A549 (cell line): ENCODE measurements at regions not wholly inside any gene's neighbourhood (a gene's known extent, or its start where the extent isn't known, plus 50 kb on each side); places are given as distances from the start of the nearest gene placed in this dataset.
"Not testable (repeated sequence)": the region's sequence is repeated elsewhere in the genome, so short reads cannot be mapped to it uniquely, and the experiment has no call there.

Experiments
- ATAC-seq, 2 experiments: fragments of 200-7000 bp in 1 of 2; fragments of >200 bp in 1 of 2; cut with Nextera tagmentation in 1 of 2; cut with Tn5 transposase in 1 of 2; 3 replicates each; pipeline versions ENCODE4 v1.8.0 to v1.9.1; 2018 to 2020; ENCODE audit warnings: mild to moderate bottlenecking in 1 of 2, moderate library complexity in 1 of 2
- CTCF ChIA-PET: fragments of 300-600 bp; sonication (Branson Sonifier 250); formaldehyde crosslinking; extraction: SDS; loops from one replicate; lab custom pipeline; 2021; ENCODE audit warnings: antibody characterized with exemption, inconsistent platforms; lab: Yijun Ruan, JAX
- POLR2A ChIA-PET: fragments of 350-600 bp; formaldehyde crosslinking; extraction: SDS; loops from one replicate; lab custom pipeline; 2021; ENCODE audit warnings: antibody characterized with exemption, inconsistent platforms; lab: Yijun Ruan, JAX
- DNase-seq, 2 experiments: peaks; one replicate each; pipeline versions ENCODE4 v3.0.0 to v3.0.0-alpha.2; 2011 to 2016; ENCODE audit warnings: low read depth in 1 of 2, low spot score in 1 of 2
- FAIRE-seq: peaks from 2 replicates; lab custom pipeline; 2011; peaks lifted over from hg19 to GRCh38; lab: Jason Lieb, UNC
- H3K27ac ChIP-seq, 2 experiments: fragments of >200 bp; sonication (Bioruptor Twin); formaldehyde crosslinking; 3 replicates each; pipeline ENCODE4 v1.5.1; 2016 to 2017
- H3K4me1 ChIP-seq: fragments of >200 bp; sonication (Bioruptor Twin); formaldehyde crosslinking; 3 replicates; pipeline ENCODE4 v1.6.1; 2016
- H3K4me2 ChIP-seq: fragments of >200 bp; sonication (Bioruptor Twin); formaldehyde crosslinking; 3 replicates; pipeline ENCODE4 v1.6.1; 2016
- H3K4me3 ChIP-seq: fragments of >200 bp; sonication (Bioruptor Twin); formaldehyde crosslinking; 3 replicates; pipeline ENCODE4 v1.5.1; 2016
- H3K9me3 ChIP-seq: fragments of >200 bp; sonication (Bioruptor Twin); formaldehyde crosslinking; 3 replicates; pipeline ENCODE4 v1.6.1; 2016
- BHLHE40 ChIP-seq: IDR thresholded peaks from 2 replicates; pipeline ENCODE4 v1.6.1; 2012; ENCODE audit warnings: low read depth, low read length, inconsistent platforms
- CBX2 ChIP-seq: fragments of 200-600 bp; sonication (generic); IDR thresholded peaks from 2 replicates; pipeline ENCODE4 v1.6.1; 2016; ENCODE audit warnings: low read depth, mild to moderate bottlenecking, borderline replicate concordance
- EHF ChIP-seq: fragments of 250-450 bp; sonication (Bioruptor Pico); IDR thresholded peaks from 2 replicates; pipeline ENCODE4 v1.5.0; 2020; ENCODE audit warnings: mild to moderate bottlenecking
- EHMT2 ChIP-seq: fragments of 200-600 bp; sonication (generic); IDR thresholded peaks from 2 replicates; pipeline ENCODE4 v1.6.1; 2016; ENCODE audit warnings: antibody characterized with exemption, low read depth, mild to moderate bottlenecking, moderate library complexity
- ESRRA ChIP-seq: fragments of 150-350 bp; IDR thresholded peaks from 2 replicates; pipeline ENCODE4 v1.6.1; 2014; ENCODE audit warnings: mild to moderate bottlenecking, low read length, borderline replicate concordance
- FOSL2 ChIP-seq, 2 experiments: fragments of 450-650 bp in 1 of 2; fragments of >200 bp in 1 of 2; sonication (Bioruptor Twin) in 1 of 2; formaldehyde crosslinking; IDR thresholded peaks; 2 replicates each; pipeline versions ENCODE4 v1.5.0 to v1.6.1; 2016 to 2020; ENCODE audit warnings: mild to moderate bottlenecking in 1 of 2, moderate library complexity in 1 of 2
- FOXS1 ChIP-seq: fragments of 250-450 bp; sonication (Bioruptor Pico); IDR thresholded peaks from 2 replicates; pipeline ENCODE4 v1.5.0; 2020; ENCODE audit warnings: mild to moderate bottlenecking, moderate library complexity
- GATA3 ChIP-seq: IDR thresholded peaks from 2 replicates; pipeline ENCODE4 v1.6.1; 2012; ENCODE audit warnings: borderline replicate concordance
- HDAC2 ChIP-seq: fragments of 200-600 bp; sonication (generic); IDR thresholded peaks from 2 replicates; pipeline ENCODE4 v1.6.1; 2016
- HEYL ChIP-seq: fragments of 250-450 bp; sonication (Bioruptor Pico); IDR thresholded peaks from 2 replicates; pipeline ENCODE4 v1.8.0; 2021; ENCODE audit warnings: mild to moderate bottlenecking, moderate library complexity
- JUN ChIP-seq, 2 experiments: fragments of >200 bp; sonication (Bioruptor Twin); formaldehyde crosslinking; IDR thresholded peaks; 2 replicates in 1 of 2; 3 replicates in 1 of 2; pipeline ENCODE4 v1.6.1; 2016 to 2017
- JUNB ChIP-seq: fragments of >200 bp; sonication (Bioruptor Twin); formaldehyde crosslinking; IDR thresholded peaks from 2 replicates; pipeline ENCODE4 v1.6.1; 2016
- KDM1A ChIP-seq: fragments of 200-600 bp; sonication (generic); IDR thresholded peaks from 2 replicates; pipeline ENCODE4 v1.6.1; 2016; ENCODE audit warnings: low read depth, mild to moderate bottlenecking
- MAFK ChIP-seq: fragments of 450-650 bp; IDR thresholded peaks from 2 replicates; pipeline ENCODE4 v1.6.1; 2014; ENCODE audit not compliant: partially characterized antibody
- NPAS2 ChIP-seq: fragments of 250-450 bp; sonication (Bioruptor Pico); IDR thresholded peaks from 2 replicates; pipeline ENCODE4 v1.8.0; 2022; ENCODE audit warnings: mild to moderate bottlenecking, moderate library complexity, borderline replicate concordance
- NR3C1 ChIP-seq: fragments of >200 bp; sonication (Bioruptor Twin); formaldehyde crosslinking; IDR thresholded peaks from 3 replicates; pipeline ENCODE4 v1.6.1; 2017
- PHF8 ChIP-seq: fragments of 200-600 bp; sonication (generic); IDR thresholded peaks from 2 replicates; pipeline ENCODE4 v1.6.1; 2016; ENCODE audit warnings: low read depth, mild to moderate bottlenecking, antibody characterized with exemption, moderate library complexity, borderline replicate concordance
- POLR2A ChIP-seq: IDR thresholded peaks from 2 replicates; pipeline ENCODE4 v1.6.1; 2012; ENCODE audit warnings: mild to moderate bottlenecking, low read length
- RAD21 ChIP-seq, 2 experiments: fragments of >200 bp in 1 of 2; sonication (Bioruptor Twin) in 1 of 2; formaldehyde crosslinking in 1 of 2; IDR thresholded peaks in 1 of 2; conservative IDR thresholded peaks in 1 of 2; 2 replicates in 1 of 2; 3 replicates in 1 of 2; pipeline ENCODE4 v1.6.1; 2012 to 2018; ENCODE audit warnings: inconsistent platforms in 1 of 2
- RARB ChIP-seq: fragments of 250-450 bp; sonication (Bioruptor Pico); IDR thresholded peaks from 2 replicates; pipeline ENCODE4 v1.8.0; 2021; ENCODE audit warnings: mild to moderate bottlenecking, moderate library complexity
- RCOR1 ChIP-seq: fragments of 150-350 bp; IDR thresholded peaks from 2 replicates; pipeline ENCODE4 v1.6.1; 2014; ENCODE audit warnings: antibody characterized with exemption, low read length, low read depth
- TFCP2L1 ChIP-seq: fragments of 250-450 bp; sonication (Bioruptor Pico); IDR thresholded peaks from 2 replicates; pipeline ENCODE4 v1.5.0; 2021; ENCODE audit warnings: mild to moderate bottlenecking
- ZSCAN20 ChIP-seq: fragments of 250-450 bp; sonication (Bioruptor Pico); IDR thresholded peaks from 2 replicates; pipeline ENCODE4 v1.8.0; 2022; ENCODE audit warnings: mild to moderate bottlenecking, moderate library complexity
- WGBS: methylation state at CpG from one replicate; pipeline ENCODE4 v1.1.6; 2017; ENCODE audit errors: missing lambda C conversion rate; 5-methylcytosine and 5-hydroxymethylcytosine counted together
- TF ChIP-seq, protein P1 (sequence below): fragments of 250-450 bp; sonication (Bioruptor Pico); IDR thresholded peaks from 2 replicates; pipeline ENCODE4 v1.5.0; 2021; ENCODE audit warnings: mild to moderate bottlenecking, moderate library complexity, borderline replicate concordance
- TF ChIP-seq, protein P2 (sequence below): IDR thresholded peaks from 2 replicates; pipeline ENCODE4 v1.6.1; 2012
- TF ChIP-seq, protein P3 (sequence below): fragments of 450-650 bp; IDR thresholded peaks from 2 replicates; pipeline ENCODE4 v1.6.1; 2014; ENCODE audit warnings: antibody characterized with exemption
- TF ChIP-seq, protein P4 (sequence below): fragments of >200 bp; sonication (Bioruptor Twin); formaldehyde crosslinking; IDR thresholded peaks from 2 replicates; pipeline ENCODE4 v1.6.1; 2016

DNA sequence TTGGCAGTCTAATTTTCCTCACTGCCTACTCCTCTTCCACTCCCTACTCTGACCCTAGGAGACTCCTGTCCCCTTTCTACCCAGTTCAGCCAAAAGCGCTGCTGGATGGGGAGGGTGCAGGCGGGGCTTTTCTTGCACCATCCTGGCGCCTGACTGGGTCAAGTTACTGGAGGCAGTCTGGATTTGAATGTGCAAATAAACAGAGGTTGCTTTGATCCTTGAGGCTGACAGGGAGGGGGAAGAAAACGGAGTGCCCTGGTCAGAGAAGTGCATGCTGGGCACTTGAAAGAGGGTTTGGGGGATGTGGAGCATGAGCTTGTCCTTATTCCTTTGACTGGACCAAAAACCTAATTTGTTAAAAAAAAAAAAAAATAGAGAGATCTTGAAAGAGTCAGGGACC lies 76.8 kb upstream of the SOX13 start:
- ATAC-seq (peak in 1 of 2 experiments; percentile 26; a peak in 1 of 6 replicates), DNase-seq (peak in 1 of 2 experiments; percentile 14), FAIRE-seq (no peak)
- Histone ChIP-seq H3K4me1 (peaks cover 11% of the 10 kb centered on the region; the same call in 2 of the 3 replicates), H3K27ac (peak overlapping the region in 1 of 2 experiments; percentile 38; a peak in 1 of 6 replicates), H3K4me3 (no peak overlapping the region), H3K4me2 (no peak overlapping the region; the same call in 2 of the 3 replicates), H3K9me3 (no peaks in the 10 kb centered on the region)
- CTCF ChIA-PET, result interaction anchor here (0.6 kb wide), 1 partner anchor 95 kb away, joined by 3 read pairs; no protein-coding TSS in a partner anchor
- 50% methylated on average over 4 of the region's 4 CpGs for WGBS
- TF ChIP-seq, protein P1, sequence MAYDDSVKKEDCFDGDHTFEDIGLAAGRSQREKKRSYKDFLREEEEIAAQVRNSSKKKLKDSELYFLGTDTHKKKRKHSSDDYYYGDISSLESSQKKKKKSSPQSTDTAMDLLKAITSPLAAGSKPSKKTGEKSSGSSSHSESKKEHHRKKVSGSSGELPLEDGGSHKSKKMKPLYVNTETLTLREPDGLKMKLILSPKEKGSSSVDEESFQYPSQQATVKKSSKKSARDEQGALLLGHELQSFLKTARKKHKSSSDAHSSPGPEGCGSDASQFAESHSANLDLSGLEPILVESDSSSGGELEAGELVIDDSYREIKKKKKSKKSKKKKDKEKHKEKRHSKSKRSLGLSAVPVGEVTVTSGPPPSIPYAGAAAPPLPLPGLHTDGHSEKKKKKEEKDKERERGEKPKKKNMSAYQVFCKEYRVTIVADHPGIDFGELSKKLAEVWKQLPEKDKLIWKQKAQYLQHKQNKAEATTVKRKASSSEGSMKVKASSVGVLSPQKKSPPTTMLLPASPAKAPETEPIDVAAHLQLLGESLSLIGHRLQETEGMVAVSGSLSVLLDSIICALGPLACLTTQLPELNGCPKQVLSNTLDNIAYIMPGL (CRISPR knock-in tag), result no peak
- TF ChIP-seq FOSL2 (IDR thresholded peaks at IDR 0.05) (no peak), FOSL2 (CRISPR knock-in tag; IDR thresholded peaks at IDR 0.05) (no peak), NR3C1 (no peak), JUNB (no peak), RAD21 (conservative IDR thresholded peaks at IDR 0.05 in 1 of 2, IDR thresholded peaks at IDR 0.05 in 1 of 2) (no peak), GATA3 (no peak), MAFK (no peak), HEYL (no peak), RCOR1 (no peak), RARB (CRISPR knock-in tag) (no peak), TFCP2L1 (no peak), KDM1A (no peak), BHLHE40 (no peak), NPAS2 (no peak), CBX2 (no peak), POLR2A (no peak)
- TF ChIP-seq, protein P2, sequence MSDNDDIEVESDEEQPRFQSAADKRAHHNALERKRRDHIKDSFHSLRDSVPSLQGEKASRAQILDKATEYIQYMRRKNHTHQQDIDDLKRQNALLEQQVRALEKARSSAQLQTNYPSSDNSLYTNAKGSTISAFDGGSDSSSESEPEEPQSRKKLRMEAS, result no peak
- TF ChIP-seq, protein P3, sequence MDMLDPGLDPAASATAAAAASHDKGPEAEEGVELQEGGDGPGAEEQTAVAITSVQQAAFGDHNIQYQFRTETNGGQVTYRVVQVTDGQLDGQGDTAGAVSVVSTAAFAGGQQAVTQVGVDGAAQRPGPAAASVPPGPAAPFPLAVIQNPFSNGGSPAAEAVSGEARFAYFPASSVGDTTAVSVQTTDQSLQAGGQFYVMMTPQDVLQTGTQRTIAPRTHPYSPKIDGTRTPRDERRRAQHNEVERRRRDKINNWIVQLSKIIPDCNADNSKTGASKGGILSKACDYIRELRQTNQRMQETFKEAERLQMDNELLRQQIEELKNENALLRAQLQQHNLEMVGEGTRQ, result no peak
- POLR2A ChIA-PET, result no interaction called here

DNA sequence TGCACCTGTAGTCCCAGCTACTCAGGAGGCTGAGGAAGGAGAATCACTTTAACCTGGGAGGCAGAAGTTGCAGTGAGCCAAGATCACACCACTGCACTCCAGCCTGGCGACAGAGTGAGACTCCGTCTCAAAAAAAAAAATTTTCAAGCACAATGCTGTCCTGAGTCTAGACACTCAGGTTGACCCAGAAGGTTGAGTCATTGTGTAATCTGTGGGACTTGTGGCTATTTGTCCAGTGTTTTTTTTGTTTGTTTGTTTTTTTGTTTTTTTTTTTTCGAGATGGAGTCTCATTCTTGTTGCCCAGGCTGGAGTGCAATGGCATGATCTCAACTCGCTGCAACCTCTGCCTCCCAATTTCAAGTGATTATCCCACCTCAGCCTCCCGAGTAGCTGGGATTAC lies 74.3 kb upstream of the SOX13 start:
- FAIRE-seq, ATAC-seq, POLR2A ChIA-PET, H3K9me3 ChIP-seq, H3K4me3 ChIP-seq, H3K27ac ChIP-seq, DNase-seq, H3K4me2 ChIP-seq: not testable (repeated sequence)
- 67% methylated on average over 5 of the region's 5 CpGs for WGBS
- peaks cover 11% of the 10 kb centered on the region; the same call in 2 of the 3 replicates for H3K4me1 ChIP-seq
- CTCF ChIA-PET, result interaction anchor here (0.7 to 2.0 kb wide), 2 partner anchors 123 to 128 kb away, joined by 3 to 7 read pairs; no protein-coding TSS in a partner anchor

DNA sequence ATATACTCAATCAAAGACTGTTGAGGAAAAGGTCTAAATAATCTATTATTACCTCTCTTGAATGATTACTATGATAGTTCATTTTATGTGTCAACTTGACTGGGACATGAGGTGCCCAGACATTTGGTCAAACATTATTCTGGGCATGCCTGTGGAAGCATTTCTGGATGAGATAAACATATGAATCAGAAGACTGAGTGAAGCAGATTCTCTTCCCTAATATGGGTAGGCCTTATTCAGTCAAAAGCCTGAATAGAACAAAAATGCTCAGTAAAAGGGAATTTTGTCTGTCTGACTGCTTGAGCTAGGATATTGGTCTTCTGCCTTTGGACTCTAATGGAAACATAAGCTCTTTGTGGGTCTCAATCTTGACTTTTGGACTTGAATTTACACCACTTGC lies 73.3 kb upstream of the SOX13 start:
- H3K4me1 ChIP-seq, result peaks cover 11% of the 10 kb centered on the region; the same call in 2 of the 3 replicates
- no peak for DNase-seq
- no peak for TF ChIP-seq FOSL2 (IDR thresholded peaks at IDR 0.05)
- TF ChIP-seq FOSL2 (CRISPR knock-in tag; IDR thresholded peaks at IDR 0.05), result no peak
- no peak for TF ChIP-seq ZSCAN20 (CRISPR knock-in tag)
- TF ChIP-seq, protein P1 (CRISPR knock-in tag), result no peak
- TF ChIP-seq CBX2, result no peak
- no peak for TF ChIP-seq ESRRA
- TF ChIP-seq, protein P4, sequence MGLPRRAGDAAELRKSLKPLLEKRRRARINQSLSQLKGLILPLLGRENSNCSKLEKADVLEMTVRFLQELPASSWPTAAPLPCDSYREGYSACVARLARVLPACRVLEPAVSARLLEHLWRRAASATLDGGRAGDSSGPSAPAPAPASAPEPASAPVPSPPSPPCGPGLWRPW, result no peak
- no peak for TF ChIP-seq GATA3
- no peak for TF ChIP-seq EHF
- no peak for TF ChIP-seq TFCP2L1
- no peak for TF ChIP-seq JUN (IDR thresholded peaks at IDR 0.05)
- TF ChIP-seq RARB (CRISPR knock-in tag), result no peak
- no peak for TF ChIP-seq PHF8
- no peak for TF ChIP-seq HDAC2
- TF ChIP-seq EHMT2, result no peak
- TF ChIP-seq FOXS1, result no peak
- H3K4me2 ChIP-seq, result no peak overlapping the region
- ATAC-seq, result no peak
- FAIRE-seq, result no peak
- no peak overlapping the region for H3K27ac ChIP-seq
- H3K4me3 ChIP-seq, result no peak overlapping the region
- CTCF ChIA-PET, result interaction anchor here (1.0 to 2.0 kb wide), 3 partner anchors 26 to 129 kb away, joined by 4 to 7 read pairs (median 4); no protein-coding TSS in a partner anchor
- H3K9me3 ChIP-seq, result no peaks in the 10 kb centered on the region
- POLR2A ChIA-PET, result interaction anchor here (0.5 kb wide), 1 partner anchor 42 kb away, joined by 4 read pairs; no protein-coding TSS in a partner anchor
